ENCODE measurements at regions not wholly inside any gene's neighbourhood (a gene's known extent, or its start where the extent isn't known, plus 50 kb on each side); places are given as distances from the start of the nearest gene placed in this dataset.

DNA sequence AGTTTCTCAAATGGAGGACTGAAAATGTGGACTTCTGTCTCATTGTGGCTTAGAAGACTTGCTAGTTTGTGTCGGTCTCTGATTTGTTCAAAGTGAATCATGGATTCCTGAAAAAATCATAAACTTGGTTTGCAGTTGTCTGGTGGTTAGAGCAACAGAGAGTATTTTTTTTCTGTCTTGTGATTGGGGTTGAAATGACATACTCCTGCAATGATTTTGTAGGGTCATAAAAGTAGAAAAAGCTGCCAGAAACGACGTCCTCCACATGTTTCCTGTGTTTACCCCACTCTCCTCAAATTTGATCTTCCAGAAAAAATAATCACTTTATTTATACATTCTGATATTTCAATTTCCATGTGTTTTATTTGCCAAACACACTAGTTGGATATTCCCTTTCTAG lies 219.2 kb upstream of the PGR start (continued):
- TF ChIP-seq, protein P1, sequence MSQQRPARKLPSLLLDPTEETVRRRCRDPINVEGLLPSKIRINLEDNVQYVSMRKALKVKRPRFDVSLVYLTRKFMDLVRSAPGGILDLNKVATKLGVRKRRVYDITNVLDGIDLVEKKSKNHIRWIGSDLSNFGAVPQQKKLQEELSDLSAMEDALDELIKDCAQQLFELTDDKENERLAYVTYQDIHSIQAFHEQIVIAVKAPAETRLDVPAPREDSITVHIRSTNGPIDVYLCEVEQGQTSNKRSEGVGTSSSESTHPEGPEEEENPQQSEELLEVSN (IDR thresholded peaks at IDR 0.05): no peak
- TF ChIP-seq RFX5 (IDR thresholded peaks at IDR 0.05; ENCODE audit: borderline replicate concordance, low read depth, low read length): no peak
- TF ChIP-seq RNF2 (IDR thresholded peaks at IDR 0.05; ENCODE audit: borderline replicate concordance, low read depth, low read length, missing control alignments, poor library complexity, severe bottlenecking): no peak
- TF ChIP-seq, protein P2, sequence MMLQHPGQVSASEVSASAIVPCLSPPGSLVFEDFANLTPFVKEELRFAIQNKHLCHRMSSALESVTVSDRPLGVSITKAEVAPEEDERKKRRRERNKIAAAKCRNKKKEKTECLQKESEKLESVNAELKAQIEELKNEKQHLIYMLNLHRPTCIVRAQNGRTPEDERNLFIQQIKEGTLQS (IDR thresholded peaks at IDR 0.05; ENCODE audit: insufficient read depth, low read depth, low read length): no peak
- no peak for TF ChIP-seq PHF8 (conservative IDR thresholded peaks at IDR 0.05; ENCODE audit: low read depth, low read length)
- no peak for TF ChIP-seq POLR2AphosphoS5 (IDR thresholded peaks at IDR 0.05; ENCODE audit: low read depth, low read length)
- no peak for TF ChIP-seq SIRT6 (IDR thresholded peaks at IDR 0.05; ENCODE audit: low read length)
- no peak for TF ChIP-seq JUN (IDR thresholded peaks at IDR 0.05; ENCODE audit: low read depth, low read length)
- TF ChIP-seq CBX8 (IDR thresholded peaks at IDR 0.05; ENCODE audit: borderline replicate concordance, low read depth, low read length): no peak
